RWPE1 (cell line): ENCODE measurements at regions not wholly inside any gene's neighbourhood (a gene's known extent, or its start where the extent isn't known, plus 50 kb on each side); places are given as distances from the start of the nearest gene placed in this dataset.

Source experiments
- CTCF ChIA-PET: fragments of 350-600 bp; sonication (Branson Sonifier 250); formaldehyde crosslinking; extraction: SDS; loops from one replicate; lab custom pipeline; 2021; lab: Yijun Ruan, JAX
- POLR2A ChIA-PET: fragments of 400-600 bp; formaldehyde crosslinking; extraction: SDS; loops from one replicate; lab custom pipeline; 2020; ENCODE audit warnings: antibody characterized with exemption; ENCODE audit not compliant: low non-redundant PET; lab: Yijun Ruan, JAX
- DNase-seq: peaks from one replicate; pipeline ENCODE4 v3.0.0; 2012; ENCODE audit warnings: low spot score
- H3K27ac ChIP-seq: fragments of 450-650 bp; 2 replicates; pipeline ENCODE4 v1.5.1; 2017
- TF ChIP-seq, protein P1 (sequence below): fragments of 450-650 bp; conservative IDR thresholded peaks from 2 replicates; pipeline ENCODE4 v1.5.1; 2017; ENCODE audit warnings: low read depth, mild to moderate bottlenecking

DNA sequence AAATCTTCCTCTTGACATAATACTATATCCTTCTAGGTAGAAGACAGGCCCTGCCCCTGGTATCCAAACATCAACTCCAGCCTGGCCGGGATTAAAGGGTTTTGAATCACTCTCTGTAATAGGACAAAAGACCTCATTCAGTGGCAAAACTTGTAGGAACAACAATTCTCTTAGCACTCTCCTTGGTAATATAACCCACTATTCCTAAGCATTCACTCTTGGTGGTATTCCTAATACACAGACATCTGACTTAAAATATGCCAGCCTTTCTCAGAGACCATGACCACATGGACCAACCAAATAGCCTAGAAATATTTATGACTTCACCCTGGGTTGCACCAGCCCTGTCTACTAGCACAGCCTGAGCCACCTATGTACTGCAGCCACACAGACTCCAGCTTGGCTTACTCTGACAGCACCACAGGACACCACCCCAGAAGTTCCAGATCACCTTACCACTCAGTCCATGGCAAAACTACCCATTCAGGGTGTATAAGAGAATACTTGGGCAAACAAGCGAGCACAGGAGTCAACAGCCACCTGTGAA lies 244.9 kb upstream of the NEBL start:
- ChIA-PET POLR2A (no interaction called here), CTCF (no interaction called here)
- TF ChIP-seq, protein P1, sequence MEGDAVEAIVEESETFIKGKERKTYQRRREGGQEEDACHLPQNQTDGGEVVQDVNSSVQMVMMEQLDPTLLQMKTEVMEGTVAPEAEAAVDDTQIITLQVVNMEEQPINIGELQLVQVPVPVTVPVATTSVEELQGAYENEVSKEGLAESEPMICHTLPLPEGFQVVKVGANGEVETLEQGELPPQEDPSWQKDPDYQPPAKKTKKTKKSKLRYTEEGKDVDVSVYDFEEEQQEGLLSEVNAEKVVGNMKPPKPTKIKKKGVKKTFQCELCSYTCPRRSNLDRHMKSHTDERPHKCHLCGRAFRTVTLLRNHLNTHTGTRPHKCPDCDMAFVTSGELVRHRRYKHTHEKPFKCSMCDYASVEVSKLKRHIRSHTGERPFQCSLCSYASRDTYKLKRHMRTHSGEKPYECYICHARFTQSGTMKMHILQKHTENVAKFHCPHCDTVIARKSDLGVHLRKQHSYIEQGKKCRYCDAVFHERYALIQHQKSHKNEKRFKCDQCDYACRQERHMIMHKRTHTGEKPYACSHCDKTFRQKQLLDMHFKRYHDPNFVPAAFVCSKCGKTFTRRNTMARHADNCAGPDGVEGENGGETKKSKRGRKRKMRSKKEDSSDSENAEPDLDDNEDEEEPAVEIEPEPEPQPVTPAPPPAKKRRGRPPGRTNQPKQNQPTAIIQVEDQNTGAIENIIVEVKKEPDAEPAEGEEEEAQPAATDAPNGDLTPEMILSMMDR, result no peak
- DNase-seq, result no peak
- no peak overlapping the region for H3K27ac ChIP-seq

DNA sequence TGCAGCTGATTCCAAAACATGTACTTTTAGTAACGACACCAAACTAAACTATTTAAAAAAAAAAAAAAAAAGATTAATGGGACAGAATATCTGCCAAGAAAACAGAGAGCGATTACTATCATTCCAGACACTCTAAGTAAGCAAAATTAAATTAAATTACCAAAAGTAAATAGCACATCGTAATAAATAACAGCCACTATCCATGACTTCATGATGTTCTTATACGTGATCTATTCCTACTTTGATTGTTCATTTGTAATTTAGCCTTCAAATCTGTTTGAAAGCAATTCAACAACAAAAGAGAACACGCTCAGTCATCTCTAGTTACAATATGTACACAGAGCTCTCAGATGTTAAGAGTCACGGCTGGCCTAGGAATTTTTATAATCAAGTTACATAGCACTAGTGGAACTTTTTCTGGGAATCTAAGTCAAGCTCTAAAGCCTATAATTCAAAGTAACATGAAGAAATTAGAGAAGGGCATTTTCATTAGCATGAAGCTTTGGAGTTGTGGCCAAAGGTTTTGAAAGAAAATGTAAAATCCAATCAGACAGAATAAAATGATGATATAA lies 241.7 kb upstream of the NEBL start:
- POLR2A ChIA-PET, result no interaction called here
- CTCF ChIA-PET, result no interaction called here
- no peak overlapping the region for H3K27ac ChIP-seq
- TF ChIP-seq, protein P1, result no peak
- no peak for DNase-seq

DNA sequence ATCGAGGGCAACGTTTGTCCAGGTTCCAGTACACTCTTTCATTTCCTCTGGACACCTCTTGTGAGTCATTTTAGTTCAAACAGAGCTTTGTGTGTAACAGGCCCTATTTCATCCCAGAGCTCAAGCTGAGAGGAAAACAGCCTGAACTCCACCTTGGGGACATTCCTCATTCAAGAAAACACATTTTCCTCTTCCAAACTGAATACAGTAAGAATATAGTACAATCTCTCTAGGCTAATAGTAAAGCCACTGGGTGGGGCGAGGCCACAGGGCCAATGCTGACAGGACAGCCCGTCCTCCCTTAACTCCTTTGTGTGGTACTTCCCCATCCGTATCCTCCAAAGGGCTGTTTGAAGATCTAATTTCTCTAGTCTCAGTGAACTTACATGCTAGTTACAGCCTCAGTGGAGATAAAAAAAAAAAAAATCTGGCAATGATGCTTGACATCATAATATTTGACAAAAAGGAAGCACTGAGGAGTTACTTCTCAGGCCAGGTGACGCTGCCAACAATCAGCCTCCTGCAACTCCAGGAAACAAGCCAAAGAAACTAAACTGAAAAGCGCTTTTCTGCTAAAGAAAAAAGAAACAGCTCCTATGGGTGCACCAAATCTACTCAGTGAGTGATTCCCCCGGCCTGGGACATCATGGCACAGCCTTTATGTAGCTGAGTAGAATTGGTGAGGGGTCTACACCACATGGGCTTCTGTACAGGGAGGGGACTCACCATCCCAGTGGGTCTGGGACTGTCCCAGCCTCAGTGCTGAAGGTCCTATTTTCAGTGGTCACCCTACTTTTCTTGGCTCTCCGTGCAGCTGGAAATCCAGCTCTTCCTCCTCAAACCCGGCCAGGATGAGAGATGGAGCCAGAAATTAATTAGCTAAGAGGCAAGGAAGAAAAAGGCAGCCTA lies 238.2 kb upstream of the NEBL start:
- POLR2A ChIA-PET, result no interaction called here
- TF ChIP-seq, protein P1, result no peak

DNA sequence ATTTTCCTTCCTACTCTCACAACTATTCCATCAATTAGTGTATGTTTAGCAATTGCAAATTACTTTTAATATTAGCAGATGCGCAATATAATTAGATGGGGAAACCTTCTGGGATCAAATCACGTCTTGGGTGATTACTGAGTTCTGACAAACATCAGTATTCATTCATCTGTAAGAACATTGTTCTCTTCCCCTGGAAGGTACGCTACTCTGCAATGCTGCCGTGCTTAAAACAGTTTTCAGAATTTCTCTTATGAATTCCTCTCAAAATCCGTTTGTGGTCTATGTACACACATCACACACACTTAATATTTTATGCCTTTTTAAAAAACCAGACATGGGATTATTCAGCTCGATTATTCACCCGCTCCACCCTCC lies 237.5 kb upstream of the NEBL start:
- TF ChIP-seq, protein P1, result no peak
- CTCF ChIA-PET, result interaction anchor here (0.6 to 0.7 kb wide), 2 partner anchors 47 to 597 kb away, joined by 3 to 5 read pairs; no protein-coding TSS in a partner anchor
- POLR2A ChIA-PET, result no interaction called here
- no peak for DNase-seq
- no peak overlapping the region for H3K27ac ChIP-seq

More for the DNA sequence above, 238.2 kb upstream of the NEBL start:
- H3K27ac ChIP-seq, result peak overlapping the region; percentile 83
- CTCF ChIA-PET, result no interaction called here
- peak; percentile 52 for DNase-seq

DNA sequence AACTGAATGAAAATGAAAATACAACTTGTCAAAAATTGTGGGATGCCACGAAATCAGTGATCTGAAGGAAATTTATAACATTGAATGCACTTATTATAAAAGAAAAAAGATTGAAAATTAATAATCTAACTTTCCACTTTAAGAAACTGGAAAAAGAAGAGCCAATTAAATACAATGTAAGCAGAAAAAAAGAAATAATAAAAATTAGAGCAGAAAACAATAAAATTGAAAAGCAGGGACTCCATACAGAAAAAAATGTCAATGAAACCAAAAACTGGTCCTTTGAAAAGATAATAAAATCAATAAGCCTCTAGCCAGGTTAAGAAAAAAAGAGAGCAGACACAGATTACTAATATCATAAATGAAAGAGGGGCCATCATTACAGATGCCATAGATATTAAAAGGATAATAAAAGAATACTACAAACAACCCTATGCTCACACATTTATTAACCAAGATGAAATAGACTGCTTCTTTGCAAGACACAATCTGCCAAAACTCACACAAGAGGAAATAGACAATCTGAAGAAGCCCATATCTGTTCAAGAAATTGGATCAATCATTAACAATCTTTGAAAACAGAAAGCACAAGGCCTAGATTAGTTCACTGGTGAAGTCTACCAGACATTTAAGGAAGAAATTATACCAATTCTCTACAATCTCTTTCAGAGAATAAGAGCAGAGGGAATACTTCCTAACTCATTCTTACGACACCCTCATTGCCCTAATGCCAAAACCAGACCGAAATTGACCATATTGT lies 233.8 kb upstream of the NEBL start:
- ChIA-PET CTCF (no interaction called here), POLR2A (no interaction called here)
- DNase-seq, result no peak
- TF ChIP-seq, protein P1, result no peak
- H3K27ac ChIP-seq, result no peak overlapping the region

DNA sequence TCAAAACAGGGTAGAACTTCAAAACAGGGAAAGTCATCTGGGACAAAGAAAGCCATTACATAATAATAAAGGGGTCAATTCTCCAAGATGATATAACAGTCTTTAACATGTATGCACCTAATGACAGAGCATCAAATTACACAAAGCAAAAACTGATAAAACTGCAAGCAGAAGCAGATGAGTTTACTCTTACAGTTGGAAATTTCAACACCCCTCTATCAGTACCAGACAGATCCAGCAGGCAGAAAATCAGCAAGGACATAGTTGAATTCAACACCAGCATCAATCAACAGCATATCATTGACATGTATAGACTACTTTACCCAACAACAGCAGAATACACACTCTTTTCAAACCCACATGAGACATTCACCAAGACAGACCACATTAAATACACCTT lies 233.0 kb upstream of the NEBL start:
- CTCF ChIA-PET, result no interaction called here
- DNase-seq, result no peak
- no peak overlapping the region for H3K27ac ChIP-seq
- POLR2A ChIA-PET, result no interaction called here
- TF ChIP-seq, protein P1, result no peak
